H1 (cell line): ENCODE measurements at regions not wholly inside any gene's neighbourhood (a gene's known extent, or its start where the extent isn't known, plus 50 kb on each side); places are given as distances from the start of the nearest gene placed in this dataset.

ENCODE experiments used
- CTCF ChIA-PET: fragments of 300-600 bp; sonication (Branson Sonifier 250); formaldehyde crosslinking; loops from one replicate; lab custom pipeline; 2021; ENCODE audit not compliant: partially characterized antibody; lab: Charles Lee
- POLR2A ChIA-PET: fragments of 300-600 bp; sonication (Branson Sonifier 250); formaldehyde crosslinking; loops from one replicate; lab custom pipeline; 2021; ENCODE audit warnings: inconsistent platforms; ENCODE audit not compliant: partially characterized antibody; lab: Charles Lee
- DNase-seq, 2 experiments: peaks; one replicate each; pipeline versions ENCODE4 v3.0.0 to v3.0.0-alpha.2; 2010 to 2022; ENCODE audit warnings: low spot score in 2 of 2, low read depth in 1 of 2, mixed read lengths in 1 of 2
- FAIRE-seq: peaks from 2 replicates; lab custom pipeline; 2011; peaks lifted over from hg19 to GRCh38; lab: Jason Lieb, UNC
- H2AFZ ChIP-seq: 2 replicates; pipeline ENCODE4 v1.8.1; 2012; ENCODE audit warnings: low read length, inconsistent platforms
- H2AK5ac ChIP-seq: 2 replicates; pipeline ENCODE4 v1.6.1; 2013; ENCODE audit warnings: low read depth, low read length
- H2BK120ac ChIP-seq: replicated peaks from 2 replicates; pipeline ENCODE3; 2013; ENCODE audit warnings: low read depth, low read length, inconsistent platforms
- H2BK12ac ChIP-seq: 2 replicates; pipeline ENCODE4 v1.6.1; 2013; ENCODE audit warnings: low read depth, low read length
- H2BK15ac ChIP-seq: 2 replicates; pipeline ENCODE4 v1.6.1; 2013; ENCODE audit warnings: low read length
- H2BK20ac ChIP-seq: 2 replicates; pipeline ENCODE4 v1.6.1; 2013; ENCODE audit warnings: low read length
- H2BK5ac ChIP-seq: 2 replicates; pipeline ENCODE4 v1.6.1; 2013; ENCODE audit warnings: low read depth, low read length
- H3K14ac ChIP-seq: 2 replicates; pipeline ENCODE4 v1.6.1; 2013; ENCODE audit warnings: inconsistent platforms; ENCODE audit not compliant: insufficient read length
- H3K18ac ChIP-seq: 2 replicates; pipeline ENCODE4 v1.6.1; 2013; ENCODE audit warnings: low read length; ENCODE audit errors: extremely low read depth
- H3K23ac ChIP-seq: 2 replicates; pipeline ENCODE4 v1.6.1; 2013; ENCODE audit warnings: inconsistent platforms; ENCODE audit not compliant: insufficient read length
- H3K23me2 ChIP-seq: 2 replicates; pipeline ENCODE4 v1.6.1; 2013; ENCODE audit warnings: low read depth, low read length
- H3K27ac ChIP-seq: 2 replicates; pipeline ENCODE4 v1.6.1; 2011; ENCODE audit warnings: low read depth, low read length, inconsistent platforms
- H3K27me3 ChIP-seq, 4 experiments: replicated peaks in 1 of 4; 1 replicate in 1 of 4; 2 replicates in 3 of 4; pipeline versions ENCODE4 v1.6.1 to v1.8.1; 2011 to 2013; ENCODE audit warnings: low read length in 3 of 4, mild to moderate bottlenecking in 3 of 4, inconsistent platforms in 2 of 4, mixed read lengths in 2 of 4, moderate library complexity in 1 of 4; ENCODE audit not compliant: control insufficient read depth in 3 of 4, insufficient read depth in 3 of 4; ENCODE audit errors: extremely low read depth in 1 of 4
- H3K36me3 ChIP-seq, 4 experiments: 2 replicates each; pipeline versions ENCODE4 v1.6.1 to v1.8.1; 2011 to 2013; ENCODE audit warnings: mild to moderate bottlenecking in 4 of 4, low read length in 3 of 4, moderate library complexity in 2 of 4, control low read depth in 1 of 4, inconsistent platforms in 1 of 4; ENCODE audit not compliant: insufficient read depth in 4 of 4, control insufficient read depth in 2 of 4
- H3K4ac ChIP-seq: replicated peaks from 2 replicates; pipeline ENCODE3; 2013; ENCODE audit warnings: low read length, low read depth, mixed read lengths, inconsistent platforms; ENCODE audit not compliant: insufficient read length
- H3K4me1 ChIP-seq, 4 experiments: replicated peaks in 1 of 4; 1 replicate in 1 of 4; 2 replicates in 3 of 4; pipeline versions ENCODE4 v1.6.1 to v1.8.1; 2011 to 2013; ENCODE audit warnings: low read length in 3 of 4, inconsistent platforms in 2 of 4, mixed read lengths in 1 of 4; ENCODE audit not compliant: insufficient read depth in 4 of 4, control insufficient read depth in 3 of 4
- H3K4me2 ChIP-seq, 2 experiments: 2 replicates each; pipeline versions ENCODE4 v1.6.1 to v1.8.1; 2011 to 2013; ENCODE audit warnings: low read depth in 2 of 2, low read length in 2 of 2, control low read depth in 1 of 2, inconsistent platforms in 1 of 2, mild to moderate bottlenecking in 1 of 2; ENCODE audit not compliant: insufficient read depth in 1 of 2
- H3K4me3 ChIP-seq, 4 experiments: fragments of 200-600, 300-600 bp in 1 of 4; sonication (generic), shearing (Covaris generic), sonication (Bioruptor Twin) in 1 of 4; 2 replicates each; pipeline versions ENCODE4 v1.5.1 to v1.8.1; 2011 to 2016; ENCODE audit warnings: low read length in 4 of 4, low read depth in 3 of 4, control low read depth in 2 of 4, inconsistent platforms in 2 of 4, mild to moderate bottlenecking in 2 of 4, mixed read lengths in 1 of 4, moderate library complexity in 1 of 4; ENCODE audit not compliant: insufficient read depth in 2 of 4; ENCODE audit errors: extremely low read depth in 1 of 4
- H3K56ac ChIP-seq: replicated peaks from 2 replicates; pipeline ENCODE3; 2013; ENCODE audit warnings: low read depth, mild to moderate bottlenecking, mixed read lengths, low read length, inconsistent platforms; ENCODE audit not compliant: insufficient read length
- H3K79me1 ChIP-seq: 2 replicates; pipeline ENCODE4 v1.6.1; 2013; ENCODE audit warnings: low read depth, low read length, control low read depth
- H3K79me2 ChIP-seq, 2 experiments: 2 replicates each; pipeline versions ENCODE4 v1.6.1 to v1.8.1; 2012 to 2013; ENCODE audit warnings: low read length in 2 of 2, mild to moderate bottlenecking in 2 of 2, inconsistent platforms in 1 of 2; ENCODE audit not compliant: insufficient read depth in 2 of 2, control insufficient read depth in 1 of 2
- H3K9ac ChIP-seq, 4 experiments: replicated peaks in 1 of 4; 1 replicate in 1 of 4; 2 replicates in 3 of 4; pipeline versions ENCODE4 v1.6.1 to v1.8.1; 2011 to 2013; ENCODE audit warnings: low read depth in 3 of 4, low read length in 3 of 4, control low read depth in 2 of 4, mild to moderate bottlenecking in 2 of 4, moderate library complexity in 2 of 4, inconsistent platforms in 1 of 4; ENCODE audit errors: extremely low read depth in 1 of 4
- H3K9me3 ChIP-seq, 2 experiments: 2 replicates each; pipeline versions ENCODE4 v1.6.1 to v1.8.1; 2012 to 2013; ENCODE audit warnings: mild to moderate bottlenecking in 2 of 2, moderate library complexity in 2 of 2, control low read depth in 1 of 2, inconsistent platforms in 1 of 2, low read depth in 1 of 2, low read length in 1 of 2, mixed read lengths in 1 of 2; ENCODE audit not compliant: insufficient read depth in 2 of 2
- H4K20me1 ChIP-seq, 2 experiments: replicated peaks in 1 of 2; 2 replicates each; pipeline versions ENCODE3 to v1.8.1; 2011 to 2013; ENCODE audit warnings: inconsistent platforms in 2 of 2, low read length in 2 of 2, mild to moderate bottlenecking in 1 of 2; ENCODE audit not compliant: insufficient read depth in 2 of 2, control insufficient read depth in 1 of 2
- H4K5ac ChIP-seq: 2 replicates; pipeline ENCODE4 v1.6.1; 2013; ENCODE audit warnings: low read length, low read depth, mixed read lengths, inconsistent platforms; ENCODE audit not compliant: insufficient read length
- H4K8ac ChIP-seq: 2 replicates; pipeline ENCODE4 v1.8.0; 2013; ENCODE audit warnings: mild to moderate bottlenecking, moderate library complexity, low read length, inconsistent platforms; ENCODE audit not compliant: insufficient read depth; ENCODE audit errors: extremely low read depth
- H4K91ac ChIP-seq: replicated peaks from 2 replicates; pipeline ENCODE3; 2013; ENCODE audit warnings: low read length, mixed read lengths, inconsistent platforms; ENCODE audit not compliant: insufficient read length
- ATF3 ChIP-seq: IDR thresholded peaks from 2 replicates; pipeline ENCODE4 v1.6.1; 2011; ENCODE audit warnings: low read depth, mild to moderate bottlenecking, low read length; ENCODE audit not compliant: insufficient read depth
- BRCA1 ChIP-seq: IDR thresholded peaks from 2 replicates; pipeline ENCODE4 v1.6.1; 2012; ENCODE audit warnings: low read depth, low read length, improper control_type of control experiment
- CBX8 ChIP-seq: fragments of 300-800, 300-1000 bp; sonication (generic); IDR thresholded peaks from 2 replicates; pipeline ENCODE4 v1.7.1; 2016; ENCODE audit warnings: low read depth, low read length, borderline replicate concordance
- CREB1 ChIP-seq: IDR thresholded peaks from 2 replicates; pipeline ENCODE4 v1.6.1; 2012; ENCODE audit warnings: inconsistent platforms
- EGR1 ChIP-seq: IDR thresholded peaks from 2 replicates; pipeline ENCODE4 v1.6.1; 2011; ENCODE audit warnings: low read depth, low read length, borderline replicate concordance
- EZH2 ChIP-seq: fragments of 200-600 bp; sonication (generic); IDR thresholded peaks from 2 replicates; pipeline ENCODE4 v1.7.1; 2012; ENCODE audit warnings: low read depth, mild to moderate bottlenecking, moderate library complexity, low read length, inconsistent platforms; ENCODE audit not compliant: severe bottlenecking
- JUN ChIP-seq: IDR thresholded peaks from 2 replicates; pipeline ENCODE4 v1.6.1; 2011; ENCODE audit warnings: low read depth, mild to moderate bottlenecking, improper control_type of control experiment, low read length
- JUND ChIP-seq: IDR thresholded peaks from 2 replicates; pipeline ENCODE4 v1.6.1; 2011; ENCODE audit warnings: mild to moderate bottlenecking, improper control_type of control experiment, low read length
- KDM4A ChIP-seq: IDR thresholded peaks from one replicate; pipeline ENCODE4 v1.7.1; 2012; ENCODE audit warnings: low read depth, mild to moderate bottlenecking, moderate library complexity, low read length, inconsistent platforms; ENCODE audit not compliant: severe bottlenecking
- NANOG ChIP-seq: IDR thresholded peaks from 2 replicates; pipeline ENCODE4 v1.6.1; 2011; ENCODE audit warnings: low read length, low read depth, mild to moderate bottlenecking, inconsistent platforms; ENCODE audit not compliant: insufficient read depth, poor library complexity, severe bottlenecking
- PHF8 ChIP-seq: fragments of 200-600 bp; sonication (generic); conservative IDR thresholded peaks from 2 replicates; pipeline ENCODE4 v1.7.1; 2012; ENCODE audit warnings: low read depth, mild to moderate bottlenecking, inconsistent platforms, low read length, moderate library complexity
- POLR2A ChIP-seq, 2 experiments: IDR thresholded peaks; 1 replicate in 1 of 2; 2 replicates in 1 of 2; pipeline ENCODE4 v1.6.1; 2011; ENCODE audit warnings: low read depth in 2 of 2, low read length in 2 of 2, mild to moderate bottlenecking in 2 of 2; ENCODE audit errors: control extremely low read depth in 1 of 2
- SIRT6 ChIP-seq: IDR thresholded peaks from one replicate; pipeline ENCODE4 v1.7.1; 2012; ENCODE audit warnings: low read length, inconsistent platforms
- TAF7 ChIP-seq: optimal IDR thresholded peaks from 2 replicates; pipeline ENCODE3; 2011; ENCODE audit warnings: low read depth, mild to moderate bottlenecking, inconsistent platforms, low read length, moderate library complexity, borderline replicate concordance
- TCF12 ChIP-seq: IDR thresholded peaks from 2 replicates; pipeline ENCODE4 v1.6.1; 2011; ENCODE audit warnings: low read depth, mild to moderate bottlenecking, low read length
- WGBS, 2 experiments: shearing (Covaris generic) in 1 of 2; methylation state at CpG; one replicate each; pipeline versions ENCODE4 v1.1.6 to v1.1.7; 2013 to 2015; ENCODE audit warnings: low lambda C conversion rate in 2 of 2, mixed read lengths in 2 of 2, inconsistent platforms in 1 of 2, low coverage in 1 of 2, missing lambda C conversion rate in 1 of 2; ENCODE audit not compliant: insufficient replicate concordance in 2 of 2, insufficient coverage in 1 of 2, insufficient read length in 1 of 2; ENCODE audit errors: extremely low coverage in 1 of 2, missing lambda C conversion rate in 1 of 2; 5-methylcytosine and 5-hydroxymethylcytosine counted together

- 95% methylated on average over 19 of the region's 19 CpGs; no CpG with 5 or more reads in 1 of the 2 experiments for WGBS, 2 experiments
- H3K9me3 ChIP-seq = peaks cover 15 to 16% of the 10 kb centered on the region in 2 experiments
- no peak for DNase-seq
- no peak overlapping the region for H3K27ac ChIP-seq
- no peaks in the 10 kb centered on the region for H3K27me3 ChIP-seq
- POLR2A ChIA-PET = no interaction called here
- H3K79me1 ChIP-seq = no peaks in the 10 kb centered on the region
- no peaks in the 10 kb centered on the region for H3K79me2 ChIP-seq
- H2AK5ac ChIP-seq = no peak overlapping the region
- H2BK5ac ChIP-seq = no peak overlapping the region
- FAIRE-seq = no peak
- H4K8ac ChIP-seq = no peak overlapping the region
- H3K56ac ChIP-seq = no peak overlapping the region
- no peak overlapping the region for H3K4me2 ChIP-seq
- H2BK12ac ChIP-seq = no peak overlapping the region
- H3K18ac ChIP-seq = no peak overlapping the region
- H3K23me2 ChIP-seq = no peaks in the 10 kb centered on the region
- H3K23ac ChIP-seq = no peak overlapping the region
- no peak overlapping the region for H4K5ac ChIP-seq
- no peak overlapping the region for H4K91ac ChIP-seq
- H3K9ac ChIP-seq = no peak overlapping the region
- H2BK15ac ChIP-seq = no peak overlapping the region
- H3K4me1 ChIP-seq = no peaks in the 10 kb centered on the region
- CTCF ChIA-PET = no interaction called here
- H3K36me3 ChIP-seq = no peaks in the 10 kb centered on the region
- no peak overlapping the region for H2BK20ac ChIP-seq
- no peak overlapping the region for H2BK120ac ChIP-seq
- H3K4ac ChIP-seq = no peak overlapping the region
- H2AFZ ChIP-seq = no peak overlapping the region
- H3K14ac ChIP-seq = no peak overlapping the region
- no peak overlapping the region for H3K4me3 ChIP-seq
- no peaks in the 10 kb centered on the region for H4K20me1 ChIP-seq
- no peak for TF ChIP-seq CREB1
- no peak for TF ChIP-seq SIRT6
- TF ChIP-seq KDM4A = no peak
- no peak for TF ChIP-seq NANOG
- TF ChIP-seq CBX8 = no peak
- TF ChIP-seq EZH2 = no peak
- TF ChIP-seq PHF8 = no peak
- TF ChIP-seq BRCA1 = no peak
- no peak for TF ChIP-seq JUN
- TF ChIP-seq EGR1 = no peak
- no peak for TF ChIP-seq JUND
- TF ChIP-seq ATF3 = no peak
- no peak for TF ChIP-seq TCF12
- TF ChIP-seq TAF7 = no peak
- no peak for TF ChIP-seq POLR2A (IDR thresholded peaks at IDR 0.05; ENCODE audit: control extremely low read depth in 1 of 2, low read depth in 2 of 2, low read length in 2 of 2)
Observed at GRCh38 chr6:169396554-169397163, 143.0 kb upstream of the THBS2 start.
